ENCODE measurements at regions not wholly inside any gene's neighbourhood (a gene's known extent, or its start where the extent isn't known, plus 50 kb on each side); places are given as distances from the start of the nearest gene placed in this dataset.

- DNase-seq (no peak), ATAC-seq (peak in 1 of 4 donors; percentile 41)
- Histone ChIP-seq H3K27ac (no peak overlapping the region), H3K9me3 (no peaks in the 10 kb centered on the region), H3K36me3 (ENCODE audit: insufficient read depth in 1 of 2, low read depth in 1 of 2) (no peaks in the 10 kb centered on the region), H3K4me1 (no peaks in the 10 kb centered on the region), H3K4me3 (no peak overlapping the region), H3K27me3 (ENCODE audit: insufficient read depth in 3 of 3, low read length in 2 of 3) (no peaks in the 10 kb centered on the region)
- WGBS, 3 donors: 57 to 68% (median 61%) methylated on average over 3 of the region's 3 CpGs
- intact Hi-C loops (cut with DNase I): no loop called here
- no peak for TF ChIP-seq CTCF (IDR thresholded peaks at IDR 0.05)
Measured at GRCh38 chr13:73173279-73173811, 114.5 kb downstream of the KLF5 start.

GRCh38 chr13:73171926-73172325 is 113.1 kb downstream of the KLF5 start:
- TF ChIP-seq CTCF (IDR thresholded peaks at IDR 0.05): no peak
- ATAC-seq: no peak
- 81 to 85% (median 83%) methylated on average over 5 of the region's 5 CpGs for WGBS, 3 donors

GRCh38 chr13:73171271-73171682 is 112.5 kb downstream of the KLF5 start:
- WGBS, 3 donors: 85 to 89% (median 88%) methylated on average over 5 of the region's 5 CpGs
- DNase-seq: no peak

More at GRCh38 chr13:73171926-73172325, 113.1 kb downstream of the KLF5 start:
- intact Hi-C loops (cut with DNase I): no loop called here
- Histone ChIP-seq H3K36me3 (ENCODE audit: insufficient read depth in 1 of 2, low read depth in 1 of 2) (no peaks in the 10 kb centered on the region), H3K27me3 (ENCODE audit: insufficient read depth in 3 of 3, low read length in 2 of 3) (no peaks in the 10 kb centered on the region), H3K9me3 (no peaks in the 10 kb centered on the region), H3K4me1 (no peaks in the 10 kb centered on the region), H3K4me3 (no peak overlapping the region), H3K27ac (no peak overlapping the region)
- no peak for DNase-seq

DNA sequence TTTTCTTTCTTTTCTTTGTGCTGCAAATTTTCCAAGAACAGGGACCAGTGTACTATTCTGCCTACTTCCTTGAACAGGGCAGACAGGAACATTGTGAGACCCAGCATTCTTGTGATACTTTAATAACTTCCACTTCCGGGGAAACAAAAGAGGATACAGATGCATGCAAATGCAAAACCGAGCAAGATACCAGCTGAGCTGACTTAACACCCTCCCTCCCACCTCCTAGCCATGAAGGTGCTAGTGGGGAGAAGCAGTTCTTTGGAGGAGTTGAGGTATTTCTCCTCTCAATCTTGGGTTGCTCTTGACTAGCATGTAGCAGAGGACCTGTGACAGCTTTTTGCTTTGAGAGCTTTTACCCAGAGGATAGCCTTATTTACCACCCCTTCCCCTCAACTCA is 111.2 kb downstream of the KLF5 start:
- ATAC-seq (no peak), DNase-seq (no peak)
- TF ChIP-seq CTCF (IDR thresholded peaks at IDR 0.05): no peak
- Histone ChIP-seq H3K36me3 (ENCODE audit: insufficient read depth in 1 of 2, low read depth in 1 of 2) (no peaks in the 10 kb centered on the region), H3K4me3 (no peak overlapping the region), H3K4me1 (no peaks in the 10 kb centered on the region), H3K27me3 (ENCODE audit: insufficient read depth in 3 of 3, low read length in 2 of 3) (no peaks in the 10 kb centered on the region), H3K27ac (no peak overlapping the region), H3K9me3 (no peaks in the 10 kb centered on the region)
- 14 to 32% (median 21%) methylated on average over 2 of the region's 2 CpGs for WGBS, 3 donors
- intact Hi-C loops (cut with DNase I): no loop called here

More at GRCh38 chr13:73171271-73171682, 112.5 kb downstream of the KLF5 start:
- Histone ChIP-seq H3K27me3 (ENCODE audit: insufficient read depth in 3 of 3, low read length in 2 of 3) (no peaks in the 10 kb centered on the region), H3K9me3 (no peaks in the 10 kb centered on the region), H3K4me1 (no peaks in the 10 kb centered on the region), H3K36me3 (ENCODE audit: insufficient read depth in 1 of 2, low read depth in 1 of 2) (no peaks in the 10 kb centered on the region), H3K27ac (no peak overlapping the region), H3K4me3 (no peak overlapping the region)
- TF ChIP-seq CTCF (IDR thresholded peaks at IDR 0.05): no peak
- no peak for ATAC-seq
- intact Hi-C loops (cut with DNase I): no loop called here

GRCh38 chr13:73168953-73169401 is 110.2 kb downstream of the KLF5 start:
- H3K9me3 ChIP-seq: no peaks in the 10 kb centered on the region
- intact Hi-C loops (cut with DNase I): no loop called here
- H3K4me3 ChIP-seq: no peak overlapping the region
- no peaks in the 10 kb centered on the region for H3K27me3 ChIP-seq (ENCODE audit: insufficient read depth in 3 of 3, low read length in 2 of 3)
- 72 to 81% (median 76%) methylated on average over 8 of the region's 8 CpGs for whole genome bisulfite sequencing, 3 donors
- DNase-seq: no peak
- H3K27ac ChIP-seq: no peak overlapping the region
- no peaks in the 10 kb centered on the region for H3K4me1 ChIP-seq
- no peak for ATAC-seq
- no peaks in the 10 kb centered on the region for H3K36me3 ChIP-seq (ENCODE audit: insufficient read depth in 1 of 2, low read depth in 1 of 2)
- no peak for TF ChIP-seq CTCF (IDR thresholded peaks at IDR 0.05)
